ENCODE measurements at regions not wholly inside any gene's neighbourhood (a gene's known extent, or its start where the extent isn't known, plus 50 kb on each side); places are given as distances from the start of the nearest gene placed in this dataset.

DNA sequence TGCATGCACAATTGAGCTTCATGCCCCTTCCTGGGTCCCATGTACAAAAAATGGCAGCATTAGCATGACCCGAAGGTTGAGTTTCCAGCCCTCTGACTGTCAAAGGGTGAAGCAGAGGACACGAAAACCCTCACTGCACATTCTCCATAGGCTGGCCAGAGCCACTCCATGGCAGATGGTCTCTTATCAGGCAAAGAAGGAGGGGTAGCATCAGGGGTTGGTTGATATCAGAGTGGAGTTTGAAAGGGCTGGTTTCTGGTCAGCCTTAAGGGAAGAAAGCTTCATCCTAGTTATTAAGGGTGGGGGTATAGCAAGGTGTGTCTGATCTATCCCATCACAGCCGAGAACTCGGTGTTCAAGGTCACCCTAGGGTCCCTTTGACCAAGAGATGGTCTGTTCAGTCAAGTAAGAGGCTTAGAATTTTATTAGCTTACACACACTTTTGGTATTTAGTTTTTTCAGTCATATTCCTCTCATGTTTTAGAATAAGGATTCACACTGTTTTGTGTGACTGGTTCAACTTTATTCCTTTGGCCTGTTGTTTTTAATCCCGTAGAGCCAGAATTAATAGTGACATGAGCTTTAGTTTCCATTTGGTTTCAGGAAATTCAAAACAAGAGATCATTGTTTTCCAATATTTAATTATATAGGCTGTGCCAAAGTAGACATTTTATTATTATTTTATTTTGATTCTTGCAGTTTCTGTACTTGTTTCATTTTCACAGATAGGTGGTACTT is 199.9 kb upstream of the FMN2 start:
- no peak for TF ChIP-seq CTCF (IDR thresholded peaks at IDR 0.05; ENCODE audit: low read depth, low read length, missing control alignments)
- H3K4me3 ChIP-seq (ENCODE audit: low read depth, low read length) = no peak overlapping the region
- no peaks in the 10 kb centered on the region for H3K27me3 ChIP-seq (replicated peaks)
- in situ Hi-C loops (cut with HindIII; ENCODE audit: low pct_ligation_motif_present, low sequenced_read_pairs) = no loop called here
- no peaks in the 10 kb centered on the region for H3K36me3 ChIP-seq (replicated peaks)
- H3K27ac ChIP-seq = no peak overlapping the region
- DNase-seq = no peak

- H3K27me3 ChIP-seq (replicated peaks) = no peaks in the 10 kb centered on the region
- H3K4me3 ChIP-seq (ENCODE audit: low read depth, low read length) = no peak overlapping the region
- no peaks in the 10 kb centered on the region for H3K36me3 ChIP-seq (replicated peaks)
- no peak for TF ChIP-seq CTCF (IDR thresholded peaks at IDR 0.05; ENCODE audit: low read depth, low read length, missing control alignments)
- DNase-seq = no peak
- in situ Hi-C loops (cut with HindIII; ENCODE audit: low pct_ligation_motif_present, low sequenced_read_pairs) = no loop called here
- H3K27ac ChIP-seq = no peak overlapping the region
Observed at GRCh38 chr1:239892602-239893001, 199.1 kb upstream of the FMN2 start.

DNA sequence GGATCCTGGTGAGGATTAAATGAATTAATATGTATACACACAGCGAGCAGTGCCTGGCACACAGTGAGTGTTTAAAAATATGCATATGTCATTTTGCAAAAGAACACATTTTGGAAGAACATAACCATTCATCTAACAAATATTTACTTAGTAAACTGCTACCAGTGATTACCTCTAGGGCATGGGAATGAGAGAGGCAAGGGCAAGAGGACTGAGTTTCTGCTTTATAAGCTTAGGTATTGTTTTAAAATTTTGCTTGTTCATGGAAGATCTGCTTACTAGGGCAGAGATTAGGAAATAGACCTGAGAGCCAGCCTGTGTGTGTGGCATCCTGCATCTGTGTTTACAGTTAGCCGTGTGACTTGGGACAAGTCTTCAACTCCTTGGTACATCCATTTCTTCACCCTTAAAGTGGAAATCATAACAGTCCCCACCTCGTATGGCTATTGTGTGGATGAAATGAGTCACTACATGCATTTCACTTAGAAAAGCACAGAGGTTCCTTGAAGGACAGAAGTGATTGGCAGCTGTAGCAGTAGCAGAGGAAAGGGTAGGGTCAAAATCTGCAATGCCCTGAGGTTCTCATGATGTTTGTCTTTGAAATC is 198.5 kb upstream of the FMN2 start:
- H3K36me3 ChIP-seq (replicated peaks) = no peaks in the 10 kb centered on the region
- no peak for TF ChIP-seq CTCF (IDR thresholded peaks at IDR 0.05; ENCODE audit: low read depth, low read length, missing control alignments)
- in situ Hi-C loops (cut with HindIII; ENCODE audit: low pct_ligation_motif_present, low sequenced_read_pairs) = no loop called here
- no peak overlapping the region for H3K4me3 ChIP-seq (ENCODE audit: low read depth, low read length)
- H3K27ac ChIP-seq = no peak overlapping the region
- no peak for DNase-seq
- no peaks in the 10 kb centered on the region for H3K27me3 ChIP-seq (replicated peaks)

DNA sequence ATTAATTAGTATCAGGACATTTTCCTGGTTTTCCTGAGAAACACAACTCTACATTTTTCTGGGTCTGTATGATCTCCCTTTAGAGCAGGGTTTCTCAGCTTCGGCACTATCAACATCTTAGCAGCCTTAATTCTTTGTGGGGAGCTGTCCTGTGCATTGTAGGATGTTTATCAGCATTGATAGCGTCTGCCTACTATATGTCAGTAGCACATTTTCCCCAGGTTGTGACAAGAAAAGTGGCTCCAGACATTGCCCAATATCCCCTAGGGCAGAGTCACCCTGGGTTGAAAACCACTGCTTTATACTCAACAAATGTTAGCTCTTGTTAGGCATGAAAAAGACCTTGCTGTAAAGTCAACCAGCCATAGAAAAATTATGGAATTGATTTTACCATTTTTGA is 195.1 kb upstream of the FMN2 start:
- H3K27ac ChIP-seq = no peak overlapping the region
- TF ChIP-seq CTCF (IDR thresholded peaks at IDR 0.05; ENCODE audit: low read depth, low read length, missing control alignments) = no peak
- no peaks in the 10 kb centered on the region for H3K27me3 ChIP-seq (replicated peaks)
- H3K4me3 ChIP-seq (ENCODE audit: low read depth, low read length) = no peak overlapping the region
- in situ Hi-C loops (cut with HindIII; ENCODE audit: low pct_ligation_motif_present, low sequenced_read_pairs) = no loop called here
- no peaks in the 10 kb centered on the region for H3K36me3 ChIP-seq (replicated peaks)
- no peak for DNase-seq

DNA sequence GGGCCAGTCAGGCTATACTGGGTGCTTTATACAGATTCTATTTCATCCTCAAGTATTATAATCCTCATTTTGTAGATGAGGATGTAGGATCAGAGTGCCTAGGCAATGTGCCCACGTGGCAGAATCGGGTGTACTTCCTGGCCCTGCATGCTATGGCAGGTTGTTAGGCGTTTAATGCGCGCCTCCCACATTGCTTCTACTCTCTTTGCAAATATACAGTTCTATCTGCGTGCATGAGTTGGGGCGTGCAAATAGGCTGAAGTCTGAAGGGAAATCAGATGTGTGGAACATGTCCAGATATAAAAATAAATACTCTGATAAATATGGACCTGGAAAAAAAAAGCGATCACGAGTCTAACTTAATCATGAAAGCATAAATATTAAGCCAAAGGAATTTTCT is 194.7 kb upstream of the FMN2 start:
- Histone ChIP-seq H3K36me3 (replicated peaks) (no peaks in the 10 kb centered on the region), H3K27ac (no peak overlapping the region), H3K4me3 (ENCODE audit: low read depth, low read length) (no peak overlapping the region), H3K27me3 (replicated peaks) (no peaks in the 10 kb centered on the region)
- no peak for TF ChIP-seq CTCF (IDR thresholded peaks at IDR 0.05; ENCODE audit: low read depth, low read length, missing control alignments)
- DNase-seq = no peak
- in situ Hi-C loops (cut with HindIII; ENCODE audit: low pct_ligation_motif_present, low sequenced_read_pairs) = no loop called here

DNA sequence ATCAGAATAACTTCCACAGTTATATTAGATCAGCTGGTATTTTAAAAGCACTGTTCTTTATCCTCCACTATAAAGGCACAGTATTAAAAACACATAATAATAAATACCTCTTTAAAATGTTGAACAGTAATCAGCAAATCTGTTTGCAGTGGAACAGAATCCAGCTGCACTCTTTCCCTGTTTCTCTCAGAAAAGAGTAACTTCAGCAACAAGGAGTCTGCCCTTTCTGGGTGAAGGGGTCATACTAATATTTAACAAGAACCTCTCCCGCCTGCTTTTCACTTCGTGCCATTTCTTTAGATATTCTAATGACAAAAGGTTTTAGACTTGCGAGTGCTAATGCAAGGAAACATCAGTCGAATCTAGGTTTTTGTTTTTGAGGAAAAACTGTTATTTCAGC is 194.2 kb upstream of the FMN2 start:
- no peak overlapping the region for H3K27ac ChIP-seq
- in situ Hi-C loops (cut with HindIII; ENCODE audit: low pct_ligation_motif_present, low sequenced_read_pairs) = no loop called here

More for the DNA sequence above, 194.2 kb upstream of the FMN2 start:
- Histone ChIP-seq H3K27me3 (replicated peaks) (no peaks in the 10 kb centered on the region), H3K4me3 (ENCODE audit: low read depth, low read length) (no peak overlapping the region), H3K36me3 (replicated peaks) (no peaks in the 10 kb centered on the region)
- TF ChIP-seq CTCF (IDR thresholded peaks at IDR 0.05; ENCODE audit: low read depth, low read length, missing control alignments) = no peak
- no peak for DNase-seq
